Breast epithelium (tissue), 3 donors: ENCODE measurements at regions not wholly inside any gene's neighbourhood (a gene's known extent, or its start where the extent isn't known, plus 50 kb on each side); places are given as distances from the start of the nearest gene placed in this dataset.
"Not testable (repeated sequence)": the region's sequence is repeated elsewhere in the genome, so short reads cannot be mapped to it uniquely, and the experiment has no call there.

ENCODE experiments used
- CTCF ChIP-seq, 3 donors: fragments of 450-650 bp; IDR thresholded peaks; one replicate each; pipeline ENCODE4 v1.5.1; 2016 to 2017; ENCODE audit warnings: antibody characterized with exemption in 3 of 3, mild to moderate bottlenecking in 3 of 3, moderate library complexity in 3 of 3
- POLR2A ChIP-seq: fragments of 450-650 bp; IDR thresholded peaks from one replicate; pipeline ENCODE4 v1.6.1; 2016; ENCODE audit warnings: antibody characterized with exemption, mild to moderate bottlenecking, moderate library complexity
- POLR2AphosphoS5 ChIP-seq, 3 donors: sonication (generic); formaldehyde crosslinking; IDR thresholded peaks; one replicate each; pipeline ENCODE4 v1.6.1; 2017; ENCODE audit warnings: antibody characterized with exemption in 3 of 3

- TF ChIP-seq CTCF (IDR thresholded peaks at IDR 0.05); POLR2A; POLR2AphosphoS5 (IDR thresholded peaks at IDR 0.05): not testable (repeated sequence)
Measured at GRCh38 chr6:28848756-28849155, 75.0 kb downstream of the TRIM27 start.
